NCI-H2196 (cell line): ENCODE measurements at regions not wholly inside any gene's neighbourhood (a gene's known extent, or its start where the extent isn't known, plus 50 kb on each side); places are given as distances from the start of the nearest gene placed in this dataset.

ENCODE experiments used
- DNase-seq: peaks from one replicate; lab custom pipeline; 2025; ENCODE audit not compliant: unreplicated experiment; lab: John Stamatoyannopoulos, UW

DNA sequence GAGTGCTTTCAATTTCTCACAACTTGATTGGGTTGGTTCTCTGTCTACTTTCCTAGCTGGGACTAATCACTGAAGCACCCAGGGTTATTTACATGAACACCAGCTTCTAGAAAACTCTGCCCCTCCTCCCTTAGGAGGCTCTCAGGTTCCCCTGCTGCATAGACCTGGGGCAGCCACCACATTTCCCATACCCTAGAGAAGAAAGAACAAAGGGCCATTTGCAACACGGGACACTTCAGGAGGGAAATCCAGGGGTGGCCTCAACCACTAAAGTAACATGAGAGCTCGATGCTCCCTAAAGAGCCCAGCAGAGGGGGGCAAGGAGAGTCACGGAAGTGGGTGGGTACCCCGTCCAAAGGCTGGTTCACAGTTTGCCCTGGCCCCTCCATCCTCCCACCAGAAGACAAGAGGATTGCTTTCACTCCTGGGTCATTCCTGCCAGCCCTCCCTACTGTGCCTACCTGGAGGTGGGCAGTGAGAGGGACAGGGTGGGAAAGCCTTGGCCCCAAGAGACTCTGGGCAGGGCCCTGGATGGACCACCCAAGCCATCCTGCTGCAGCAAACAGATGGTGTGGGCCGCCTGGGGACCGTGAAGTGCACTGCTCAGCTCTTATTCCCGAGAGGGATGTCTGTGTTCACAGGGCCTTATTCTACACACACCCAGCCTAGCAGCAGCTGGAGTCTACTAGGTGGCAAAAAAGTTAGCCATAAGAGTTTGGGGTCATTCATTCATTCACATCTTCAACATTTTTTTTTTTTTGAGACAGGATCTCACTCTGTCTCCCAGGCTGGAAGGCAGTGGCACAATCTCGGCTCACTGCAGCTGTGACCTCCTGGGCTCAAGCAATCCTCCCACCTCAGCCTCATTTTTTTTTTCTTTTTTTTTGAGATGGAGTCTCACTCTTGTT lies 392.1 kb downstream of the SOX9 start:
- no peak for DNase-seq

DNA sequence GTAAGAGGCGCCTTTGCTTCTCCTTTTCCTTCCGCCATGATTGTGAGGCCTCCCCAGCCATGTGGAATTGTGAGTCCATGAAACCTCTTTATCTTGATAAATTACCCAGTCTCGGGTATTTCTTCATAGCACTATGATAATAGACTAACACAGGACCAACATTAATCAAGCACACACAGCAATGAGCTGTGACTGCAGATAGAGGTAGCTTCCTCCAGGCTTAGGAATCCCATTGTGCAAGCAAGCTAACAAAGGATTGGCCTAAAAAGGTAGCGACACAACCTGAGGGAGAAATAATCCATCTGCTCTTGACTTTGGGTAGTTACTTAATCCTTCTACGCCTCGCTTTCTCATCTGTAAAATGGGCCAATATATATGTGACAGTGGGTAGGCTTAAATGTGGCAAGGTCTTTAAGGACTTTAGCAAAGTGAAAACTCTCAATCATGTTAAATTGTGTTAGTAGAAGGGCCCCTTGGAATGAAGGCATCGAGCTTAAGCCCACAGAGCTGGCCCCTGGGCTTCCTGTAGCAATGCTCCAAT lies 393.6 kb downstream of the SOX9 start:
- DNase-seq: no peak

DNA sequence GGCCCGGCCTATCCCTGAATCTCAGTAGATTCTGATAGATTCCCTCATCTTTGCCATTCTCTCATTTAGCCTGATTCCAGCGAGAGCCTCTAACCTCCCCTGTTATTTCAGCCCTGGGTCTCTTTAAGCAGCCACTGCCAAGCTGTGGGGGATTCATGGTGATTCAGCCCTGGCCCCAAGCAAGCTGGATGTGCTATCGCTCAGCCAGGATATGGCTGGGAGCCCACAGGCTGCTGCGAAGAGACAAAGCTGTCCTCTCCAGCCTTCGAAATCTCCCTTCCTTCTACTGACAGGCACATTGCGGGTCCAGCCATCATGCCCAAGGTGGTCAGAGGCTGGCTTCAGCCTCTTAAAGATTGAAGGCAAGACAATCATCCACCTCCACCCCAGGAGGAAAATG lies 394.1 kb downstream of the SOX9 start:
- DNase-seq: no peak

DNA sequence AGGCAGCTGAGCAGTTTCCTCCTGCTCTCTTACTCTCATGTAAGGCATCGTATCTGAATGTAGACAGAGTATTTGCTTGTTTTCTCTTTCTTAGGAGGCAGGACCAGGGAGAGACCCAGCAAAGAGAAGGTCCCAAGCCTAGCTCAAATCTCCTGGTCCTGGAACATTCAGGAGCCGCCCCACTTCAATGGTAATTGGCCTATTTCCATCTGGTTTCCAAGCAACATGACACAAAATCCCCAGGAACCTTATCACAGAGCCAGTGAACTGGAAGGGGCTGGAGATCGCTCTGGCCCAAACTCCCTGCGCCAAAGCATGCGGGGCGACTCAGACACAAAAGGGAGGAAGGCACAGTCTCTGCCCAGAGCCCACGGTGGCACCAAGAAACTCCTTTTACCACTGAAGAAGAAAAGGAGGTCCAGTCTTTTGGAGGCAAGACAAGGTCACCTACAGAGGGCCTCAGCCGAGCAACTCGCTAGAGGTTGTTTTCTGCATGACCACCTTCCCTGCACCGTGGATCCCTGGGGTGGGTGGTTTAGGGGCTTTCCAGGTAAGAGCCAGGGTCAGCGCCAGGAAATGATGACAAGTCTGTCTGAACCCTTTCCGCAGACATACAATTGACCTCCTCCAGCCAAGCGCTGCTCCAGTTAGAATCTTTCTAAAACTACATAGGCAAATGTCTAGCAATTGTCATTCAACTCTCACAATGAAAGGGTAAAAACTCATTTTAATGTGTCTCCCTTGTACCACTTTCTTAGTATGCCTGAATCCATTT lies 394.7 kb downstream of the SOX9 start:
- peak; percentile 72 for DNase-seq

DNA sequence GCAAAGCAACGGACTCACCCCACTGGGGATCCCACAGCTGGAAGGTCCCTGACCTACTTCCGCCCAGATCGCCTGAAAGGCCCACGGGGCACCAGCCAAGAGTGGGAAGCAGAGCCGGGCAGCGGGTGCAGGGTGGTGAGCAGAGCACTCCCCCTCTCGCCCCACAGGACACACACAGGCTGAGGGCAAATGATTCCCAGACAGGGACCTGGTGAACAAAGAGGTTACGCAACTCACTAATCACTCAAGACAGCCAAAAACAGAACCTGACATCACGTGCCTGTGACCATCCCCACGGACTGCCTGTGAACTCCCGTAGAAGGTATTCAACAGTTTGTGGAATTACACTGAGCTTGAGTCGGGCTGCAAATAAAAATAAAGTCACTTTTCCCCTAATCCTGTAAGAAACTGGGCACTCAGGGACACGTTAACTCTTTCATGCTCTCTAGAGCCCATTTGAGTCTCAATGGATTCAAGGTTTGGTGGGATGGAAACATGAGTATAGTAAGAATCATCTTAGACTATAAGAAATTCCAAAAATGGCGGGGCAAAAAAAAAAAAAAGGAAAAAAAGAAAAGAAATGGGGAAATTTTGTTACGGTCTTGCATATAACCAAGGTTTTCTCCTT lies 396.1 kb downstream of the SOX9 start:
- no peak for DNase-seq

DNA sequence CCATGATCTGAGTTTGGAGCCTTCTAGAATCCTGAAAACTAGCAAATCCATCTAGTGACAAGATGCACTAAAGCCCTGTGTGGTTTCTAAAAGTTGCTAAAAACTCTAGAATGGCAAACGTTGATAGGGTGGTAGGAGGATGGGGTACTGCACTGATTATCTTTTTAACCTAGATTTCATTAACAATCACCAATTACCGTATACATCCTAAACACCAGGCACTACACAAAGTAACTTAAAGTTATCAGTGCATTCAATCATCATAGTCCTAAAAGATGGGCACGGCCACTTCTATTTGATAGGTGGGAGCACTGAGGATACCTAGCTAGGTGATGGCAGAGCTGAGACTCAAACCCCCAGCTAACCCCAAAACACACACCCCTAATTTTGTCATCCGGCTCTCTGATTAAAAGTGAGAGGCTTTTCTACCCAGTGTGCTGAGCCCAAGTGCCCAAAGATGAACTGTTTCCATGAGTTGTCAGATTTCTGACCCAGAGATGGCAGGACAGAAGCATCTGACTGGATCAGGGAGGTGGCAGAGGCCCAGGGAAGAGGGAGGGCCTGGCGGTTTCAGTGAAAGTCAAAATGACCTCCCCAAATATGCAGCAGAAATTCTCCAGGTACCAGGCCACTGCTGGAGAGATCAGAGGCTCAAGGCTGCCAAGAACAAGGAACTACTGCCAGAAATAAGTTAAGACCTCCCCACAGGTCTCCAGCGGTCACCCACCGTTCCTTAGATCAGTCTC lies 396.8 kb downstream of the SOX9 start:
- DNase-seq: no peak

DNA sequence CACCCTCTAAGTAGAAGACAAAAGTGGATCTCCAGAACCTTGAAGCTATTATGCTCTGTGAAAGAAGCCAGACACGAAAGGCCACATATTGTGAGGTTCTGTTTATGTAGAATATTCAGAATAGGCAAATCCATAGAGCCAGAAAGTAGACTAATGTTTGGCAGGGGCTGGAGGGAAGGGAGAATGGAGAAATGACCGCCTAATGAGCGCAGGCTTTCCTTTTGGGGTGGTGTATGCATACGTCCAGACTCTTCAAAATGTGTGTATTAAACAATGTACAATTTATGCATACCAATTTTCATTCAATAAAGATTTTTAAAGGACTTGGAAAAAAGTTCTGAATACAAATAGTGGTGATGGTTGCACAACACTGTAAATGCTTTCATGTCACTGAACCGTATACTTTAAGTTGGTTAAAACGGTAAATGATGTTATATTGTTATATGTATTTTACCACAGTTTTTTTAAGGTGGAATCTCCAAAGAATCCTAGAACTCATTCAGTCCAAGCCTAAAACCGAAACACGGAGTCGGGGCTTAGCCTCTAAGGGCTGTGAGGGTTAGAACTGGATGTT lies 397.4 kb downstream of the SOX9 start:
- DNase-seq: no peak

DNA sequence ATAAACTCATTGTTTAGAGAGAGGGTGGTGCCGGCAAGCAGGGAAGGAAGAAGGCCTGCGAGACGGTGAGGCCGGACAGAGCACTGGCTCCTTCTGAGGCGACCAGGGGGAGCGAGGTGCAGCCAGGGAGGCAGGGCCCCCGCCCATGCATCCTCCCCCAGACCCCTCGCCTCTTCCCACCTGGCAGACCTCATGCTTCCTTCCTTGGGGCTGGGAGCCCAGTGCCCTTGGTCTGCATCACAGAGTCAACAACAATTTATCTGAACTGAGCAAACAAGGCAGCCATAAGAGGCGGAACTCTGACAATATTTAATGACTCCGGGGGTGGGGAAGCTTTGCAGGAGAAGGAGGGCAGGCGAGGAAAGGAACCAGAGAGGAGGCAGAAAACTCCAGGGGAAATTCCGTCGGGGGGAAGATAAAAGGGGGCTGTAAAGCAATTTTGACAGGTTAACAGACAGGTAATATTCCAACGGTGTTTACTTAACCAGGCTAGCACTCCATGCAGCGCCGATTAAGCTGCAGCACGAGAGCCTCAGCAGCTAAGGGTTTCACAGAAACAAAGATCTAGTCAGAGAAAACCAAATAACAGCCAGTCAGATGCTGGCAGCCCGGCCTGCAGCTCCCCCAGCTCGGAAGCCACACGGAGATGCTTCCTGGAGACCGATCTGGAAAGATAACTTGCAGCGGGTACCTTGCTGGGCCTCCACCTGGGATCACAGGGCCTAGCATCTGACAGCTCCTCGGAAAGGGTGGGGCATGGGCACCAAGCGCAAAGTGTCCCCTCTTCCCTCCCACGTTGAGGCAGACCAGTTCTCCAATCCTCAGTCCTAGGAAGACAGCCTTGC lies 398.2 kb downstream of the SOX9 start:
- peak; percentile 77 for DNase-seq

DNA sequence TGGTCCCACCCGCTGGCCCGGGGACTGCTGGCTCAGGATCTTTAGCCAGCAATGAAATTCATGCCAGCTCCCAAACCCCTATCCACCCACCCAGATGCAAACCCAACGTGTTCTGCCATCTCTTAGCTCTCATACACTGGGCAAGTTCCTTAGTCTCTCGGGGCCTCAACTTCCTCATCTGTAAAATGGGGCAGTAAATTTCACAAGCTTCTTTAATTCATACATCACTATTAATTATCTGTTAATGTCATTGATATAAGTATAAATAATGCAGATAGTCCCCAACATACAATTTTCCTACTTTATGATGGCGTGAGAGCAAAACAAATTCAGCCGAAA lies 398.7 kb downstream of the SOX9 start:
- no peak for DNase-seq

DNA sequence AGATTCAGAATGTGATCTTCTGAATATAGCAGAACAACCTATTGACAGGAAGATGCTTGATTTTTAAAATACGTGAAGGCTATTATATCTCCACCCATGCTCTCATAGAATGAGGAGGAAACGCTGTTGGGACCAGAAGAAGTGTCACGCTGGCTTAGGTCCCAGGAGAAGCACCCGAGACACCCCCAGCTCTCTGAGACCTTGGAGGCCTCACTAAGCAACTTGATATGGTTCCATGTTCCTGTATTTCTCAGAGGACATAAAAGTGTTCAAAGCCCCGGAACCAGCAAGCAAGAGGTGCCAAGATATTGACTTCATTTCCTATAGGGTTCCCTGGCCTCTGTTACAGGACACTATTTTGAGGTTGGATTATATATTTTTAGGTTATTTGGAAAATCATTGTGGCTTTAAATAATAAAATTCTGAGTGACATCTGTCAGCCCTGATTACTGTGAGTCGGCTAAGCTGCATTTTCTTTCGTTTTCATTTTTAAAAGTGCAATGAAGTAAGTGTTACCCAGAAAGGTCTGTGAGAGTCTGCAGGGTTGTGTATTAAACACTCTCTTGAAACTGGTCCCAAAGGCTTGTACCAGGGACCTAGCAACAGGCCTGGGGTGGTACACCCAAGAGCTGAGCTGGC lies 400.0 kb downstream of the SOX9 start:
- DNase-seq: no peak

DNA sequence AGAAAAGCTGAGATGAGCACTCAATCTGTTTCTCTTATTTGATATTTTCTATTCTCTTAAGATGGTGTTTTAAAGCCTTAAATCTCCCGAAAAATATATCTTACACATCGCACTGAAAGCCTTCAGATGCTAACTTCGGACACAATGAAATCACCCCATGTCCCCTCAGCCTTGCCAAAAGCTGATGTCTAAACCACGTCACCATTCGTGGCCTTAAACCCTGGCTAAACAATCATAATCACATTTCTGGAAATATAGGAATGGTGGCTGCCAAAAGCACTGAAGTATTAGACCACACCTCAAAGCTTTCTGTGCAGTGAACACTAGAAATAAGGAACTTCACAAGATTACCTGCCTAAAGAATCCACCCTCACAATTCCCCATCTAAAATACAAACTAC lies 402.7 kb downstream of the SOX9 start:
- DNase-seq: no peak

DNA sequence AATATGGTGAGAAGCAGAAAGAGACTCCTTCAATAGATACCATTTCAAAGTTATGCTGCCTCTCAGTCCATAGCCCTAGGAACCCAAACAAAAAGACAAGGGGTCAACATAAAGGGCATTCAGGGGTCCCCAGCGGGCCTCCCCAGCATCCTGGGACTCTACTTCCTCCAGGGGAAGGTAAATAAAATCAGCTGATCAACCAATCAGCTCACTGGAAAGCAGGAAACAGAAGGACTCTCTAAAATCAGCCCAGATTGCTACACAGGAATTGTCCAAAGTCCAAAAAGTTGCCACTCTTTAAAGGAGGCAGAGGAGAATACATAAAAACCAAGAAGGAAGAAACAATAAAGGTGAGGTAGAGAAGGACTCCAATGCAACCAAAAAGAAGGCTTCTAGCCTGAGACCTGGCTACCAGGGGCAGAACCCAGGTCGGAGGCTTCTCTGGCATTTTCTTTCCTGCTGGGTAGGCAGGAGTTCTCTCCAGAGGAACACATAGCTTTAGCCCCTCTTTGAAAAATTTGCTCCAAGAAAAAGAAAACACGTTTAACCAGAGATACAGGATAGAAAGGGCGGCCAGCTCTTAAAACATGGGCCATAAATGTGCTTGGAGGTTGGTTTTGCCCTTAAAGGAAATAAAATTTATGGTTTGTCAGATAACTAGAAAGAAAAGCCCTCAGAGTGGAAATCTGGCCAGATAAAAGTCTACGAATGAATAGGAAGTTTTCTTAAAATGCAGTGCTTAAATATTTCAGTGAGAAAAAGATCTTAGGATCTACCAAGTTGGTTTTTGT lies 404.6 kb downstream of the SOX9 start:
- DNase-seq: no peak

DNA sequence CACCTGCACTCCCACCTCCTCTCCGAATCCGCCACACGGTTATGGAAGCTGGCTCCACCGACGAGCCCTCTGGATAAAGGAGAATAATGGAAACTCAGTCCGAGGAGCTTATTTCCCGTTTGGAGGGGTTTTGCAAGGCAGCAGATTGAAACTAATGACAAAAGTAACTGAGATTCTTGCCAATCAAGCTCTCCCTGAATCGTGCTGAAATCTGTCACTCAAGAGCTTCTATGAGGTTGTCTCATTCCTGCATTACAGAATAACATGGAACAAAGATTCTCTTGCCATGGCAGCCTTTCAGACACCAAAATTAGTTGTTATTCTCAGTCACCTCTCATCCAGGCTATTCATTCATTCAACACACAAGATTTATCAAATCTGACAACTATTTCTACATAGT lies 405.9 kb downstream of the SOX9 start:
- no peak for DNase-seq

DNA sequence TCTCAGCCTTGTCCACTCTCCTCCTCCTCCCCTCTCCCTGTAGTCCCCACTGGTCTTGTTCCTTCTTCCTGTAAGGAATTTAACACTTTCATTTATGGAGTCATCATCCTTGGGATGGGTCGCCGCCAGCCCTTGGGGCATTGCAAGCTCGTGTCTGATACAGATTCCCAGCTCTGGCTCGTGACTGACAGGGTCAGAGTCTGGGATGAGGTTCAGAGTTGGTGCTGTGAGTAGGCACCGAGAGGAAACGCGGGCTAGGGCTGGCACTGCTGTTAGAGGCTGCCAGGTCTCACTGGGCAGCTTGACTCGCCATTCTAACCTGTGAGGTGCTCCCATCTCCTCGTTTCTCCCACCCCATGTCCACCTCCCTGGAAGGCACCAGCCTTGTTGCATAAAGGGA lies 407.0 kb downstream of the SOX9 start:
- DNase-seq: no peak

DNA sequence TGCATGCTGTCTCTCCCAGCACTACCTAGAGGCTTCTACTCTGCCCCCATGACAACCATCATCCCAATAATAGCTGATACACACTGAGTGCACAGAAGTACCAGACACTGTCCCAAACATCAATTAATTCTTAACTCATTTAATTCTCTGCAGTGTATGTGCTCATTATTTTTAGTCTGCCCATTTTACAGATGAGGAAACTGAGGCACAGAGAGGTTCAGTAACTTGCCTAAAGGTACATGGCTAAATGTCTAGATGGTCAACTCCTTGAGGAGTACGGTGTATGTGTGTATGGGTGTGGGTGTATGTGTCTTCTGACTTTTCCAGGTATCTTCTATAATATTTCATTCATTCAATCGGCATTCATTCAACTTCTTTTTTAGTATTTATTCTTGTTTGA lies 407.9 kb downstream of the SOX9 start:
- DNase-seq: no peak

DNA sequence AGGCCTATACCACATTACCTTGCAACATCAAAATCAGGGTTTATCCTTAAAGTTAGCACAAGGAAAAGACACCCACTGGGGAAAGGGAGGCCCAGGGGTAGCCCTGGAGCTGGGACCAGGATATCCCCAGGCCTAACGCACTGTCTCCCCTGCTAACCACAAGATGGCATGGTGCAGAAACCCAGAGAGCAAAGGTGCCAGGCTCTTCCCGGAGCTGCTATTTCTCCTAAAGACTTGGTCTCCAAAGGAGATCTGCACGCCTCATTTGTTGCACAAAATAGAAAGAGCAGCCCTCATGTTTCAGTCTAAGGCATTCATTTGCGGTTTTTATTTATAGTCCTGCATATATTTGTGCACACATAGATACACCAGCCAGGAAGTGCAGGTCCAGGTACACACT lies 408.6 kb downstream of the SOX9 start:
- peak; percentile 51 for DNase-seq

DNA sequence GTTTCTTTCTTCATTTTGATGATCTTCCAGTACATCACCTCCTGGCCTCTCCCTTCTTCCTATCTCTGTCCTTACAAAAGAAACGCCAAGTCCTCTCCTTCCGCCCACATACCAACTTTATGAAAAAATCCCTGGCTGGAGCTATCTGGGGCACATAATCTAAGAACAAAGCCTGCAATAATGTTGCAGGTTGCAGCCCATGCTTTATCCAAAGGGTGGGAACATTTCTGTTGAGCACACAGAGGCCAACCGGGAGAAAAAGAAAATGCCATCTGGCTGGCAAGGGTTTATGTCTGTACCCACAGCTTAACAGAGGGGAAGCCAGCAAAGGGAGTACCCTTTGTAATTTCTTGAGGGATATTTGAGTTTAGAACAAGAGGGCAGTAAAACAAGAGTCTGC lies 409.6 kb downstream of the SOX9 start:
- DNase-seq: no peak

DNA sequence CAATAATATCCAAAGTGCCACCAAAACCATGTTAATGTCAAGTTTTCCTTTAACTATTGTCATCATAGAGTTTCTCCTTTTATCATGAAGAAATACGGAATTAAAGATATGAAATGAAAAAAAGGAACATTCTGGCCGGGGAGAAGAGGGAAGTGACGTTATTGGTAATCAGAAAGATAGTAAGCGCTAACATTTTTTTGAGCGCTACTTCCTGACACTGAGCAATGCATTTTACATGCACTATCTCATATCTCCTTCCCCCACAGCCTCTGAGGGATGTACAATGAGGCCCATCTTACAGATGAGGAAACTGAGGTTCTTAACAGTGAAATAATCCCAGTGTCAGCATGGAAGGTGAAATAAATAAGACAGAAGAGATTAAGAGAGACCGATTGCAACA lies 410.9 kb downstream of the SOX9 start:
- no peak for DNase-seq

DNA sequence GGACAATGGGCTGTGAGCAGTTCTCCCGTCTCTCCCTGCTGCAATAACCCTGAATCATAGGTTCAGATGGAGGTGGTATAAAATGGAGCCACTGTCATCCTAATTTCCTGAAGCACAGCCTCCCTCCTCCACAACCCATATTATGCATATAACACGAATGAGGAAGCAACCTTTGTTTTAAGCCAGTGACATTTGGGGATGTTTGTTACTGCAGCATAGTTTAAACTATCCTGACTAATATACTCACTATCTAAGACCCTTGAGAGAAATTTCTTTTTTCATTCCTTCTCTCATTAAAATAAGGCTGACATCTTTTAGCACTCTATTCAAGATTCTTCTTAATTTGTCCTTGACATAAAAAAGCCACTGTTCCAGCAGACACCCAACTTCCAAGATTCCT lies 413.4 kb downstream of the SOX9 start:
- no peak for DNase-seq
